H1 (cell line): ENCODE measurements at regions not wholly inside any gene's neighbourhood (a gene's known extent, or its start where the extent isn't known, plus 50 kb on each side); places are given as distances from the start of the nearest gene placed in this dataset.

ENCODE experiments used
- CTCF ChIA-PET: fragments of 300-600 bp; sonication (Branson Sonifier 250); formaldehyde crosslinking; loops from one replicate; lab custom pipeline; 2021; ENCODE audit not compliant: partially characterized antibody; lab: Charles Lee
- POLR2A ChIA-PET: fragments of 300-600 bp; sonication (Branson Sonifier 250); formaldehyde crosslinking; loops from one replicate; lab custom pipeline; 2021; ENCODE audit warnings: inconsistent platforms; ENCODE audit not compliant: partially characterized antibody; lab: Charles Lee
- DNase-seq, 2 experiments: peaks; one replicate each; pipeline versions ENCODE4 v3.0.0 to v3.0.0-alpha.2; 2010 to 2022; ENCODE audit warnings: low spot score in 2 of 2, low read depth in 1 of 2, mixed read lengths in 1 of 2
- FAIRE-seq: peaks from 2 replicates; lab custom pipeline; 2011; peaks lifted over from hg19 to GRCh38; lab: Jason Lieb, UNC
- H2AFZ ChIP-seq: 2 replicates; pipeline ENCODE4 v1.8.1; 2012; ENCODE audit warnings: low read length, inconsistent platforms
- H2AK5ac ChIP-seq: 2 replicates; pipeline ENCODE4 v1.6.1; 2013; ENCODE audit warnings: low read depth, low read length
- H2BK120ac ChIP-seq: replicated peaks from 2 replicates; pipeline ENCODE3; 2013; ENCODE audit warnings: low read depth, low read length, inconsistent platforms
- H2BK12ac ChIP-seq: 2 replicates; pipeline ENCODE4 v1.6.1; 2013; ENCODE audit warnings: low read depth, low read length
- H2BK15ac ChIP-seq: 2 replicates; pipeline ENCODE4 v1.6.1; 2013; ENCODE audit warnings: low read length
- H2BK20ac ChIP-seq: 2 replicates; pipeline ENCODE4 v1.6.1; 2013; ENCODE audit warnings: low read length
- H2BK5ac ChIP-seq: 2 replicates; pipeline ENCODE4 v1.6.1; 2013; ENCODE audit warnings: low read depth, low read length
- H3K14ac ChIP-seq: 2 replicates; pipeline ENCODE4 v1.6.1; 2013; ENCODE audit warnings: inconsistent platforms; ENCODE audit not compliant: insufficient read length
- H3K18ac ChIP-seq: 2 replicates; pipeline ENCODE4 v1.6.1; 2013; ENCODE audit warnings: low read length; ENCODE audit errors: extremely low read depth
- H3K23ac ChIP-seq: 2 replicates; pipeline ENCODE4 v1.6.1; 2013; ENCODE audit warnings: inconsistent platforms; ENCODE audit not compliant: insufficient read length
- H3K23me2 ChIP-seq: 2 replicates; pipeline ENCODE4 v1.6.1; 2013; ENCODE audit warnings: low read depth, low read length
- H3K27ac ChIP-seq: 2 replicates; pipeline ENCODE4 v1.6.1; 2011; ENCODE audit warnings: low read depth, low read length, inconsistent platforms
- H3K27me3 ChIP-seq, 4 experiments: replicated peaks in 1 of 4; 1 replicate in 1 of 4; 2 replicates in 3 of 4; pipeline versions ENCODE4 v1.6.1 to v1.8.1; 2011 to 2013; ENCODE audit warnings: low read length in 3 of 4, mild to moderate bottlenecking in 3 of 4, inconsistent platforms in 2 of 4, mixed read lengths in 2 of 4, moderate library complexity in 1 of 4; ENCODE audit not compliant: control insufficient read depth in 3 of 4, insufficient read depth in 3 of 4; ENCODE audit errors: extremely low read depth in 1 of 4
- H3K36me3 ChIP-seq, 4 experiments: 2 replicates each; pipeline versions ENCODE4 v1.6.1 to v1.8.1; 2011 to 2013; ENCODE audit warnings: mild to moderate bottlenecking in 4 of 4, low read length in 3 of 4, moderate library complexity in 2 of 4, control low read depth in 1 of 4, inconsistent platforms in 1 of 4; ENCODE audit not compliant: insufficient read depth in 4 of 4, control insufficient read depth in 2 of 4
- H3K4ac ChIP-seq: replicated peaks from 2 replicates; pipeline ENCODE3; 2013; ENCODE audit warnings: low read length, low read depth, mixed read lengths, inconsistent platforms; ENCODE audit not compliant: insufficient read length
- H3K4me1 ChIP-seq, 4 experiments: replicated peaks in 1 of 4; 1 replicate in 1 of 4; 2 replicates in 3 of 4; pipeline versions ENCODE4 v1.6.1 to v1.8.1; 2011 to 2013; ENCODE audit warnings: low read length in 3 of 4, inconsistent platforms in 2 of 4, mixed read lengths in 1 of 4; ENCODE audit not compliant: insufficient read depth in 4 of 4, control insufficient read depth in 3 of 4
- H3K4me2 ChIP-seq, 2 experiments: 2 replicates each; pipeline versions ENCODE4 v1.6.1 to v1.8.1; 2011 to 2013; ENCODE audit warnings: low read depth in 2 of 2, low read length in 2 of 2, control low read depth in 1 of 2, inconsistent platforms in 1 of 2, mild to moderate bottlenecking in 1 of 2; ENCODE audit not compliant: insufficient read depth in 1 of 2
- H3K4me3 ChIP-seq, 4 experiments: fragments of 200-600, 300-600 bp in 1 of 4; sonication (generic), shearing (Covaris generic), sonication (Bioruptor Twin) in 1 of 4; 2 replicates each; pipeline versions ENCODE4 v1.5.1 to v1.8.1; 2011 to 2016; ENCODE audit warnings: low read length in 4 of 4, low read depth in 3 of 4, control low read depth in 2 of 4, inconsistent platforms in 2 of 4, mild to moderate bottlenecking in 2 of 4, mixed read lengths in 1 of 4, moderate library complexity in 1 of 4; ENCODE audit not compliant: insufficient read depth in 2 of 4; ENCODE audit errors: extremely low read depth in 1 of 4
- H3K56ac ChIP-seq: replicated peaks from 2 replicates; pipeline ENCODE3; 2013; ENCODE audit warnings: low read depth, mild to moderate bottlenecking, mixed read lengths, low read length, inconsistent platforms; ENCODE audit not compliant: insufficient read length
- H3K79me1 ChIP-seq: 2 replicates; pipeline ENCODE4 v1.6.1; 2013; ENCODE audit warnings: low read depth, low read length, control low read depth
- H3K79me2 ChIP-seq, 2 experiments: 2 replicates each; pipeline versions ENCODE4 v1.6.1 to v1.8.1; 2012 to 2013; ENCODE audit warnings: low read length in 2 of 2, mild to moderate bottlenecking in 2 of 2, inconsistent platforms in 1 of 2; ENCODE audit not compliant: insufficient read depth in 2 of 2, control insufficient read depth in 1 of 2
- H3K9ac ChIP-seq, 4 experiments: replicated peaks in 1 of 4; 1 replicate in 1 of 4; 2 replicates in 3 of 4; pipeline versions ENCODE4 v1.6.1 to v1.8.1; 2011 to 2013; ENCODE audit warnings: low read depth in 3 of 4, low read length in 3 of 4, control low read depth in 2 of 4, mild to moderate bottlenecking in 2 of 4, moderate library complexity in 2 of 4, inconsistent platforms in 1 of 4; ENCODE audit errors: extremely low read depth in 1 of 4
- H3K9me3 ChIP-seq, 2 experiments: 2 replicates each; pipeline versions ENCODE4 v1.6.1 to v1.8.1; 2012 to 2013; ENCODE audit warnings: mild to moderate bottlenecking in 2 of 2, moderate library complexity in 2 of 2, control low read depth in 1 of 2, inconsistent platforms in 1 of 2, low read depth in 1 of 2, low read length in 1 of 2, mixed read lengths in 1 of 2; ENCODE audit not compliant: insufficient read depth in 2 of 2
- H4K20me1 ChIP-seq, 2 experiments: replicated peaks in 1 of 2; 2 replicates each; pipeline versions ENCODE3 to v1.8.1; 2011 to 2013; ENCODE audit warnings: inconsistent platforms in 2 of 2, low read length in 2 of 2, mild to moderate bottlenecking in 1 of 2; ENCODE audit not compliant: insufficient read depth in 2 of 2, control insufficient read depth in 1 of 2
- H4K5ac ChIP-seq: 2 replicates; pipeline ENCODE4 v1.6.1; 2013; ENCODE audit warnings: low read length, low read depth, mixed read lengths, inconsistent platforms; ENCODE audit not compliant: insufficient read length
- H4K8ac ChIP-seq: 2 replicates; pipeline ENCODE4 v1.8.0; 2013; ENCODE audit warnings: mild to moderate bottlenecking, moderate library complexity, low read length, inconsistent platforms; ENCODE audit not compliant: insufficient read depth; ENCODE audit errors: extremely low read depth
- H4K91ac ChIP-seq: replicated peaks from 2 replicates; pipeline ENCODE3; 2013; ENCODE audit warnings: low read length, mixed read lengths, inconsistent platforms; ENCODE audit not compliant: insufficient read length
- CEBPB ChIP-seq: IDR thresholded peaks from 2 replicates; pipeline ENCODE4 v1.6.1; 2012; ENCODE audit warnings: low read depth, low read length
- CTBP2 ChIP-seq: IDR thresholded peaks from 2 replicates; pipeline ENCODE4 v1.7.0; 2011; ENCODE audit warnings: borderline replicate concordance, mild to moderate bottlenecking, moderate library complexity, mixed read lengths, low read length; ENCODE audit not compliant: insufficient read depth, insufficient read length
- EGR1 ChIP-seq: IDR thresholded peaks from 2 replicates; pipeline ENCODE4 v1.6.1; 2011; ENCODE audit warnings: low read depth, low read length, borderline replicate concordance
- HDAC2 ChIP-seq, 2 experiments: fragments of 300-600 bp in 1 of 2; sonication (generic) in 1 of 2; IDR thresholded peaks; 2 replicates each; pipeline ENCODE4 v1.6.1; 2011 to 2012; ENCODE audit warnings: low read depth in 2 of 2, low read length in 2 of 2, mild to moderate bottlenecking in 2 of 2, moderate library complexity in 2 of 2, borderline replicate concordance in 1 of 2, inconsistent platforms in 1 of 2
- JUND ChIP-seq: IDR thresholded peaks from 2 replicates; pipeline ENCODE4 v1.6.1; 2011; ENCODE audit warnings: mild to moderate bottlenecking, improper control_type of control experiment, low read length
- POLR2AphosphoS5 ChIP-seq: IDR thresholded peaks from 2 replicates; pipeline ENCODE4 v1.6.1; 2011; ENCODE audit warnings: low read depth, low read length
- RFX5 ChIP-seq: IDR thresholded peaks from 2 replicates; pipeline ENCODE4 v1.6.1; 2011; ENCODE audit warnings: low read depth, low read length, improper control_type of control experiment, borderline replicate concordance
- SIX5 ChIP-seq: IDR thresholded peaks from 2 replicates; pipeline ENCODE4 v1.6.1; 2011; ENCODE audit warnings: mild to moderate bottlenecking, low read depth, low read length
- SRF ChIP-seq: IDR thresholded peaks from 2 replicates; pipeline ENCODE4 v1.6.1; 2011; ENCODE audit warnings: mild to moderate bottlenecking, low read depth, low read length, moderate library complexity
- SUZ12 ChIP-seq: fragments of 200-600 bp; sonication (generic); IDR thresholded peaks from 2 replicates; pipeline ENCODE4 v1.6.1; 2012; ENCODE audit warnings: mild to moderate bottlenecking, inconsistent platforms, low read length, moderate library complexity, mixed read lengths
- TAF1 ChIP-seq: IDR thresholded peaks from 2 replicates; pipeline ENCODE4 v1.6.1; 2011; ENCODE audit warnings: mild to moderate bottlenecking, low read depth, low read length
- TCF12 ChIP-seq: IDR thresholded peaks from 2 replicates; pipeline ENCODE4 v1.6.1; 2011; ENCODE audit warnings: low read depth, mild to moderate bottlenecking, low read length
- TEAD4 ChIP-seq: IDR thresholded peaks from 2 replicates; pipeline ENCODE4 v1.6.1; 2012; ENCODE audit warnings: low read depth, low read length, inconsistent platforms, mixed read lengths
- USF2 ChIP-seq: IDR thresholded peaks from 2 replicates; pipeline ENCODE4 v1.6.1; 2011; ENCODE audit warnings: low read length, improper control_type of control experiment
- YY1 ChIP-seq: IDR thresholded peaks from 2 replicates; pipeline ENCODE4 v1.6.1; 2011; ENCODE audit warnings: low read depth, mild to moderate bottlenecking, low read length
- WGBS, 2 experiments: shearing (Covaris generic) in 1 of 2; methylation state at CpG; one replicate each; pipeline versions ENCODE4 v1.1.6 to v1.1.7; 2013 to 2015; ENCODE audit warnings: low lambda C conversion rate in 2 of 2, mixed read lengths in 2 of 2, inconsistent platforms in 1 of 2, low coverage in 1 of 2, missing lambda C conversion rate in 1 of 2; ENCODE audit not compliant: insufficient replicate concordance in 2 of 2, insufficient coverage in 1 of 2, insufficient read length in 1 of 2; ENCODE audit errors: extremely low coverage in 1 of 2, missing lambda C conversion rate in 1 of 2; 5-methylcytosine and 5-hydroxymethylcytosine counted together

- H4K20me1 ChIP-seq, result no peaks in the 10 kb centered on the region
- no peaks in the 10 kb centered on the region for H3K27me3 ChIP-seq
- H2BK20ac ChIP-seq, result no peak overlapping the region
- no peak overlapping the region for H2BK15ac ChIP-seq
- no peak overlapping the region for H2BK12ac ChIP-seq
- 97% methylated on average over 2 of the region's 2 CpGs; no CpG with 5 or more reads in 1 of the 2 experiments for WGBS, 2 experiments
- no peak overlapping the region for H3K14ac ChIP-seq
- H3K27ac ChIP-seq, result no peak overlapping the region
- H4K5ac ChIP-seq, result no peak overlapping the region
- H4K91ac ChIP-seq, result no peak overlapping the region
- no peak overlapping the region for H2BK5ac ChIP-seq
- no peak overlapping the region for H3K4ac ChIP-seq
- H3K9me3 ChIP-seq, result peaks cover 7 to 18% of the 10 kb centered on the region in 2 experiments
- H3K23me2 ChIP-seq, result no peaks in the 10 kb centered on the region; the same call in 1 of the 2 replicates
- no peak overlapping the region for H3K23ac ChIP-seq
- H2AK5ac ChIP-seq, result no peak overlapping the region
- no peaks in the 10 kb centered on the region for H3K36me3 ChIP-seq
- DNase-seq (no peak), FAIRE-seq (no peak)
- ChIA-PET CTCF (no interaction called here), POLR2A (no interaction called here)
- H3K9ac ChIP-seq, result no peak overlapping the region
- no peaks in the 10 kb centered on the region for H3K79me2 ChIP-seq
- no peak overlapping the region for H3K56ac ChIP-seq
- H2BK120ac ChIP-seq, result no peak overlapping the region
- H3K4me1 ChIP-seq, result no peaks in the 10 kb centered on the region
- no peak overlapping the region for H3K4me3 ChIP-seq
- H3K4me2 ChIP-seq, result no peak overlapping the region
- H4K8ac ChIP-seq, result no peak overlapping the region
- H3K79me1 ChIP-seq, result no peaks in the 10 kb centered on the region
- no peak overlapping the region for H2AFZ ChIP-seq
- H3K18ac ChIP-seq, result no peak overlapping the region
- no peak for TF ChIP-seq TEAD4
- no peak for TF ChIP-seq POLR2AphosphoS5
- TF ChIP-seq USF2, result no peak
- TF ChIP-seq YY1, result no peak
- TF ChIP-seq SUZ12, result no peak
- no peak for TF ChIP-seq EGR1
- TF ChIP-seq CTBP2, result no peak
- no peak for TF ChIP-seq CEBPB
- no peak for TF ChIP-seq SRF
- TF ChIP-seq HDAC2 (IDR thresholded peaks at IDR 0.05; ENCODE audit: borderline replicate concordance in 1 of 2, low read depth in 2 of 2, low read length in 2 of 2), result no peak
- TF ChIP-seq JUND, result no peak
- no peak for TF ChIP-seq TCF12
- no peak for TF ChIP-seq RFX5
- TF ChIP-seq TAF1, result no peak
- no peak for TF ChIP-seq SIX5
These were observed 279.6 kb upstream of the CCDC196 start for GRCh38 chr14:66206554-66206953.
